Thoracic aorta (tissue), 2 donors: ENCODE measurements at regions not wholly inside any gene's neighbourhood (a gene's known extent, or its start where the extent isn't known, plus 50 kb on each side); places are given as distances from the start of the nearest gene placed in this dataset.

Experiments used
- ATAC-seq: fragments of 150-250 bp; one replicate; pipeline ENCODE4 v1.8.0; 2017; ENCODE audit warnings: low read depth; ENCODE audit not compliant: insufficient number of reproducible peaks, low FRiP score
- DNase-seq: peaks from one replicate; pipeline ENCODE4 v3.0.0-alpha.2; 2020; ENCODE audit warnings: low spot score
- H3K27ac ChIP-seq, 2 donors: fragments of 200-600 bp; sonication (generic); 1 replicate in 1 of 2; 2 replicates in 1 of 2; pipeline ENCODE4 v1.5.1; 2016; ENCODE audit warnings: mild to moderate bottlenecking in 2 of 2, moderate library complexity in 2 of 2
- H3K27me3 ChIP-seq: fragments of 200-600 bp; sonication (generic); replicated peaks from 2 replicates; pipeline ENCODE4 v1.6.0; 2016; ENCODE audit warnings: mild to moderate bottlenecking; ENCODE audit not compliant: insufficient read depth
- H3K36me3 ChIP-seq: fragments of 200-600 bp; sonication (generic); one replicate; pipeline ENCODE4 v1.5.1; 2016
- H3K4me1 ChIP-seq, 2 donors: fragments of 200-600 bp; sonication (generic); 1 replicate in 1 of 2; 2 replicates in 1 of 2; pipeline versions ENCODE4 v1.5.1 to v1.6.0; 2016; ENCODE audit warnings: low read depth in 2 of 2, mild to moderate bottlenecking in 1 of 2; ENCODE audit not compliant: control insufficient read depth in 1 of 2
- H3K4me3 ChIP-seq: fragments of 200-600 bp; sonication (generic); 2 replicates; pipeline ENCODE4 v1.5.1; 2016; ENCODE audit warnings: mild to moderate bottlenecking
- H3K9me3 ChIP-seq: fragments of 200-600 bp; sonication (generic); 2 replicates; pipeline ENCODE4 v1.5.1; 2016
- CTCF ChIP-seq: fragments of 200-600 bp; sonication (generic); IDR thresholded peaks from one replicate; pipeline ENCODE4 v1.5.1; 2019; ENCODE audit warnings: antibody characterized with exemption

DNA sequence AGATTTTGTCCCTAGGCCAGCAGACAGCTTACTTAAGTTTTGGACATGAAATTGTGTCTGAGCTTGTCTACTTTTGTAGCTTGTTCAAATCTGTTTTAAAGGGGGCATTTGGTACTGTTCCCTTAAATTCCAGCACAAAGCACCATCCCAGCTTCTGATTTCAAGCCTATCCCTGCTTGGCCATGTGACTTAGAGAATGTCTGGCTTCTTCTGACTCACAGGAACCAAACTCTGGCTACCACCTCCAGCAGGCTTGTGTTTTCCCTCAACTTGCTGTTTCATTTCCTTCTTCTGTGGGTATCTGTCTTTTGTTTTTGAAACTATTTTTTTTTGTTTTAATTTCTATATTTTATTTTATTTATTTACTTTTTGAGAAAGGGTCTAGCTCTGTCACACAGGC is 97.9 kb upstream of the FZD8 start:
- no peaks in the 10 kb centered on the region for H3K9me3 ChIP-seq
- DNase-seq: no peak
- no peaks in the 10 kb centered on the region for H3K36me3 ChIP-seq
- no peak for TF ChIP-seq CTCF
- H3K4me1 ChIP-seq: no peaks in the 10 kb centered on the region
- no peaks in the 10 kb centered on the region for H3K27me3 ChIP-seq
- no peak overlapping the region for H3K4me3 ChIP-seq
- no peak overlapping the region for H3K27ac ChIP-seq
- no peak for ATAC-seq

GRCh38 chr10:35735412-35735811 is 93.3 kb upstream of the FZD8 start:
- Histone ChIP-seq H3K4me3 (no peak overlapping the region), H3K4me1 (no peaks in the 10 kb centered on the region), H3K27ac (no peak overlapping the region), H3K9me3 (no peaks in the 10 kb centered on the region), H3K36me3 (no peaks in the 10 kb centered on the region), H3K27me3 (no peaks in the 10 kb centered on the region)
- ATAC-seq: no peak
- DNase-seq: no peak
- no peak for TF ChIP-seq CTCF

DNA sequence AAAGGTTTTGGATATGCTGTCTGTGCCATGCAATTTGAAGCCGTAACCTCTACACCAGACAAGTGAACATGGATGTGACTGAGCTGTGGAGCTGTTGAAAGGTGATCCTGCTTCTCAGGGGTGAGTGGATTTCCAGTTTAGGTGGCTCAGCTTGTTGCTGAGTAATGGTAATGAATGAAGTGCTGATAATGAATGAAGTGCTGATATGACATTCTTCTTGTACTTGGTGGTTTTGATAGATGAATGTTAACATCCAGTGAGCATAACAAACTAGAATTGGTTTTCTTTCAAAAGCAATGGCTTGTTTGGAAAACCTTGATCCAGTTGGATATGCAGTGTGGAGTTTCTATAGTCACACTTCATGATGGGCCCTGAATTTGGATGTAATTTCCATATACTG is 89.7 kb upstream of the FZD8 start:
- Histone ChIP-seq H3K36me3 (no peaks in the 10 kb centered on the region), H3K4me1 (no peaks in the 10 kb centered on the region), H3K27ac (no peak overlapping the region), H3K27me3 (no peaks in the 10 kb centered on the region), H3K9me3 (no peaks in the 10 kb centered on the region), H3K4me3 (no peak overlapping the region)
- DNase-seq (no peak), ATAC-seq (no peak)
- TF ChIP-seq CTCF: no peak

DNA sequence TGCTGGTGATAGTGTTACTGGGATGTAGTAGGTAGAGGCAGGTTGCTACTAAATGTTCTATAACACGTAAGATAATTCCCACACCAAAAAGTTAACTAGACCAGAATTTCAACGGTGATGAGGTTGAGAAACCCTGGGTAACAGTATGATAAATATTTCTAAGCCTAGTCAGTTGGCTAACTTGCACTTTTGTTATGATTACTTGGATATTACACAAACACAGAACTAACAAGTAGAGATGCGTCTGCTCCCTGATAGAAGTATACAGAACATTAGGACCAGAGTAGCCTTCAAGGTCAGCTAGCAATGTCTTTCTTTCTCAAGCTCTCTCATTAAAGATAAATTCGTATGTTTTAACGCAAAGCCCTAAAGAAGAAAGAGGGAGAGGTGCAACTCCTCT is 86.2 kb upstream of the FZD8 start:
- TF ChIP-seq CTCF: no peak
- H3K27ac ChIP-seq: no peak overlapping the region

DNA sequence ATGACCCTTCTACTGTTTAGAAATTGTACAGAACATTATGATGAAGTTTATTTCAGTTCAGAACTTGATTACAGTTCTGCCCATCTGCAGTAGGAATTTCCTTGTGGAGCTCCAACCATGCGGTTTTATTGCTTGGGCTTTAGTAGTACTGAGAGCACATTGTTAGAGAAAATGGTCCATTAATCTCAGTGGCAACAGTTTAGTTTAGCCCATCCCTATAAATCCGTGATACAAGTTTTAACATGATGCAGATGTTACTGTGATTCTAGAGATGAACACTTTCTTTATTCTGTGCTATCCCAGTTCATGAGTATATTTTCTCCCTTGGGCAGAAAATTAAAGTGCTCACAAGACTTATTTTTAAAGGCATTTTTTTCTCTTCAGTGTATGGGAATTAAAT is 84.8 kb upstream of the FZD8 start:
- Histone ChIP-seq H3K9me3 (no peaks in the 10 kb centered on the region), H3K36me3 (no peaks in the 10 kb centered on the region), H3K27ac (no peak overlapping the region), H3K4me3 (no peak overlapping the region), H3K27me3 (no peaks in the 10 kb centered on the region), H3K4me1 (no peaks in the 10 kb centered on the region)
- no peak for TF ChIP-seq CTCF
- DNase-seq (no peak), ATAC-seq (no peak)

More for the DNA sequence above, 86.2 kb upstream of the FZD8 start:
- H3K27me3 ChIP-seq: no peaks in the 10 kb centered on the region
- no peaks in the 10 kb centered on the region for H3K36me3 ChIP-seq
- no peak overlapping the region for H3K4me3 ChIP-seq
- H3K9me3 ChIP-seq: no peaks in the 10 kb centered on the region
- DNase-seq (no peak), ATAC-seq (no peak)
- H3K4me1 ChIP-seq: no peaks in the 10 kb centered on the region
